ENCODE measurements at regions not wholly inside any gene's neighbourhood (a gene's known extent, or its start where the extent isn't known, plus 50 kb on each side); places are given as distances from the start of the nearest gene placed in this dataset.

DNA sequence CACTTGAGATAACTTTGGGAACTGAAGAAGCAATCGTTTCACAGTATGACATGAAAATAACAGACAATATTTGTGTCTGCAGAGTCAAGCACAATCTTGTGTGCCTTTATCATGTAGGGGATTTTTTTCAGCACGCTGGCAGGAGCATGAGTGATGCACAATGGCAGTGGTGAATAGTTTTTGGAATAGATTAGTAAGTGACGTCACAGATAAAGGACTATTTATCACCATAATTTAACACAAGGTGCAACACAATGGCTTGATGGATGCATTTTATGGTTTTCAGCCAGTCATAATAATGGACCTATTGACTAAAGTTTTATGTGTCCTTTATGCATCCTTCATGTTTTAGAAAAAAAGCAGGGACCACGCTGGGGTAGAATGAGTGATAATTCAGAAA lies 559.8 kb upstream of the FANCL start:
- TF ChIP-seq, protein P1, sequence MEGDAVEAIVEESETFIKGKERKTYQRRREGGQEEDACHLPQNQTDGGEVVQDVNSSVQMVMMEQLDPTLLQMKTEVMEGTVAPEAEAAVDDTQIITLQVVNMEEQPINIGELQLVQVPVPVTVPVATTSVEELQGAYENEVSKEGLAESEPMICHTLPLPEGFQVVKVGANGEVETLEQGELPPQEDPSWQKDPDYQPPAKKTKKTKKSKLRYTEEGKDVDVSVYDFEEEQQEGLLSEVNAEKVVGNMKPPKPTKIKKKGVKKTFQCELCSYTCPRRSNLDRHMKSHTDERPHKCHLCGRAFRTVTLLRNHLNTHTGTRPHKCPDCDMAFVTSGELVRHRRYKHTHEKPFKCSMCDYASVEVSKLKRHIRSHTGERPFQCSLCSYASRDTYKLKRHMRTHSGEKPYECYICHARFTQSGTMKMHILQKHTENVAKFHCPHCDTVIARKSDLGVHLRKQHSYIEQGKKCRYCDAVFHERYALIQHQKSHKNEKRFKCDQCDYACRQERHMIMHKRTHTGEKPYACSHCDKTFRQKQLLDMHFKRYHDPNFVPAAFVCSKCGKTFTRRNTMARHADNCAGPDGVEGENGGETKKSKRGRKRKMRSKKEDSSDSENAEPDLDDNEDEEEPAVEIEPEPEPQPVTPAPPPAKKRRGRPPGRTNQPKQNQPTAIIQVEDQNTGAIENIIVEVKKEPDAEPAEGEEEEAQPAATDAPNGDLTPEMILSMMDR (IDR thresholded peaks at IDR 0.05), result no peak
- TF ChIP-seq EP300 (IDR thresholded peaks at IDR 0.05) (no peak), POLR2A (IDR thresholded peaks at IDR 0.05) (no peak)
